ENCODE measurements at regions not wholly inside any gene's neighbourhood (a gene's known extent, or its start where the extent isn't known, plus 50 kb on each side); places are given as distances from the start of the nearest gene placed in this dataset.

GRCh38 chr13:44785401-44785800, 203.9 kb downstream of the NUFIP1 start:
- TF ChIP-seq GATA2 (IDR thresholded peaks at IDR 0.05; ENCODE audit: low read depth, low read length) (no peak), GATA3 (IDR thresholded peaks at IDR 0.05; ENCODE audit: low read depth, low read length) (no peak)

GRCh38 chr13:44784708-44785080, 204.6 kb downstream of the NUFIP1 start:
- TF ChIP-seq GATA3 (IDR thresholded peaks at IDR 0.05; ENCODE audit: low read depth, low read length): no peak
- TF ChIP-seq GATA2 (IDR thresholded peaks at IDR 0.05; ENCODE audit: low read depth, low read length): no peak

DNA sequence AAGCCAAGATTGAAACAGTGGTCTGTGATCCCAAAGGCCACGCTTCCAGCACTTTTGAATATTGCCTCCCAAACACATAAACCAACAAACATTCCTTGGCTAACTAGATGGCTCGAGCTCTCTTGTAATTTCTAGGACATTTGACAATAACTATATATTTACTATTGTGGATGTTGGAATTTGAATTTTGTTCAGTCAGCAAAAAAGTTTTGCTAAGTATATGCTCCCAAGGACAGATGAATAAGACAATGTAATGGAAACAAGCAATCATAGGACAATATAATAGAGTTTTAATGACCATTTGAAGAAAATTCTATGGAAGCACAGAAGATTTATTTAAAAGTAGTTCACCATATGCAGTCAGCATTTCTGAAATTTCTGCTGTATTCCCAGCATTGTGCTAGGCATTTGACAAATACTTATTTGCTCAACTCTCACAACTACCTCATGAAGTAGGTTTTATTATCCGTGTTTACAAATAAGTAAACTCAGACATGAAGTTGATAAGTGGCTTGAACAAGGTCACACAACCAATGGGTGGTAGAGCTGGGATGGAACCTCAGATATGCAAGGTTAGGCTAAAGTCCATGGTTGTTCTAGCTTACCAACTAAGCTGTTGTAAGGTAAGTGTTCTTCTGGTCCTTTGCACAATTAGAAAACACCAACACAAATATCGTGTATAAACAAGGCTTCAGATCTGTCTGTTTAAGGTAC, 205.1 kb downstream of the NUFIP1 start:
- no peak for TF ChIP-seq GATA2 (IDR thresholded peaks at IDR 0.05; ENCODE audit: low read depth, low read length)
- TF ChIP-seq GATA3 (IDR thresholded peaks at IDR 0.05; ENCODE audit: low read depth, low read length): no peak

- no peak for TF ChIP-seq GATA3 (IDR thresholded peaks at IDR 0.05; ENCODE audit: low read depth, low read length)
- TF ChIP-seq GATA2 (IDR thresholded peaks at IDR 0.05; ENCODE audit: low read depth, low read length): no peak
These were observed 204.6 kb upstream of the TSC22D1 start for GRCh38 chr13:44780591-44781280.

DNA sequence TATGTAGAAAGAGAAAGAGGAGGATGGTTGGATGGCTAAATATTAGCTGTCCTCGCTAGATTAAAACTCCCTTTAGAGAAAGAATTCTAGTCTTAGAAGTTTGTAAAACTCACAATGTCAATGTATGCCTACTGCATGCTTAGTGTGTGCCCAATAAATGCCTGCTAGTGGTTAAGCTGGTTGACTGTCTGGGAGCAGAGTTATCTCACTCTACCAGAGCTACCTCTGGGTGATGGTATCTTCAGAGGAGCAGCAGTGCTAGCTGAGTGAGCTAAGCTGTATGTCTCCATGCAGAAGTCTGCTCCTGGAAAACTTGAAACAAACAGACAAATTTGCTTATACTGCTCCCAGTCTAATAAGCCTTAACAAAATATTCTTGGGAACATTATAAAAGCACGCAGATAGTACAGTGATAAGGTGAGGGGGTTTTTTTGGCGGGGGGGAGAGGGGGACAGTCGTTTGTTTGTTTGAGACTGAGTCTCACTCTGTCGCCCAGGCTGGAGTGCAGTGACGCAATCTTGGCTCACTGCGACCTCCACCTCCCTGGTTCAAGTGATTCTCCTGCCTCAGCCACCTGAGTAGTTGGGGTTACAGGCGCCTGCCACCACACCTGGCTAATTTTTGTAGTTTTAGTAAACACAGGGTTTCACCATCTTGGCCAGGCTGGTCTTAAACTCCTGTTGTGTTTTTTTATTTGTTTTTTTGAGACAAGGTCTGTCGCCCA, 202.8 kb upstream of the TSC22D1 start:
- TF ChIP-seq GATA2 (IDR thresholded peaks at IDR 0.05; ENCODE audit: low read depth, low read length): no peak
- TF ChIP-seq GATA3 (IDR thresholded peaks at IDR 0.05; ENCODE audit: low read depth, low read length): no peak

GRCh38 chr13:44770951-44771350, 194.8 kb upstream of the TSC22D1 start:
- TF ChIP-seq GATA3 (IDR thresholded peaks at IDR 0.05; ENCODE audit: low read depth, low read length) (no peak), GATA2 (IDR thresholded peaks at IDR 0.05; ENCODE audit: low read depth, low read length) (no peak)

GRCh38 chr13:44769686-44770085, 193.6 kb upstream of the TSC22D1 start:
- TF ChIP-seq GATA2 (IDR thresholded peaks at IDR 0.05; ENCODE audit: low read depth, low read length) (no peak), GATA3 (IDR thresholded peaks at IDR 0.05; ENCODE audit: low read depth, low read length) (no peak)

GRCh38 chr13:44768775-44769581, 192.8 kb upstream of the TSC22D1 start:
- TF ChIP-seq GATA3 (IDR thresholded peaks at IDR 0.05; ENCODE audit: low read depth, low read length) (no peak), GATA2 (IDR thresholded peaks at IDR 0.05; ENCODE audit: low read depth, low read length) (no peak)

DNA sequence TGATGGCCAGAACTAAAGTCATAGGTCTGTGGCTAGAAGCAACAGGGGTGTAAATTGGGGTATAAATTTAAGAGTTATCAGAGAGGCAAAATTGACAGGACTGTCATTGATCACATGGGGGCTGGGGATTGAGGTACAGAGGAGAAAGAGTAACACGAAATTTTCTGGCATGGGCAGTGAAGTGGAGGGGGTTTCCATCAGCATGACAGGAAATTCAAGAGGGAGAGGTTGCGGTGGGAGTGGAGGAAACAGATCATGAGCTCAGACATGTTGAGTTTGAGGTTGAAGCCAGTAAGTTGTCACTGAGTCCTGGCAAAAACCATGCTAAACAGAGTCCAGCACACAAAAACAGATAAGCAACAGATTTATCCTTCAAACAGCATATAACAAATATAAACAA, 192.1 kb upstream of the TSC22D1 start:
- TF ChIP-seq GATA3 (IDR thresholded peaks at IDR 0.05; ENCODE audit: low read depth, low read length) (no peak), GATA2 (IDR thresholded peaks at IDR 0.05; ENCODE audit: low read depth, low read length) (no peak)

- TF ChIP-seq GATA3 (IDR thresholded peaks at IDR 0.05; ENCODE audit: low read depth, low read length) (no peak), GATA2 (IDR thresholded peaks at IDR 0.05; ENCODE audit: low read depth, low read length) (peak; percentile 61)
These were observed 188.9 kb upstream of the TSC22D1 start for GRCh38 chr13:44765001-44765471.

GRCh38 chr13:44764302-44764692, 188.2 kb upstream of the TSC22D1 start:
- TF ChIP-seq GATA2 (IDR thresholded peaks at IDR 0.05; ENCODE audit: low read depth, low read length) (no peak), GATA3 (IDR thresholded peaks at IDR 0.05; ENCODE audit: low read depth, low read length) (no peak)

GRCh38 chr13:44763615-44764301, 187.6 kb upstream of the TSC22D1 start:
- TF ChIP-seq GATA3 (IDR thresholded peaks at IDR 0.05; ENCODE audit: low read depth, low read length) (no peak), GATA2 (IDR thresholded peaks at IDR 0.05; ENCODE audit: low read depth, low read length) (no peak)

GRCh38 chr13:44762911-44763310, 186.8 kb upstream of the TSC22D1 start:
- no peak for TF ChIP-seq GATA2 (IDR thresholded peaks at IDR 0.05; ENCODE audit: low read depth, low read length)
- no peak for TF ChIP-seq GATA3 (IDR thresholded peaks at IDR 0.05; ENCODE audit: low read depth, low read length)

Measured in SH-SY5Y (cell line).